HG03520 (cell line): ENCODE measurements at regions not wholly inside any gene's neighbourhood (a gene's known extent, or its start where the extent isn't known, plus 50 kb on each side); places are given as distances from the start of the nearest gene placed in this dataset.
A peak's percentile ranks its signal among the peaks of the same experiment; 100 is the strongest.

Source experiments
- ATAC-seq: cut with Tn5 transposase; IDR thresholded peaks from one replicate; pipeline ENCODE4 v1.9.1; 2021; ENCODE audit warnings: mild to moderate bottlenecking, moderate library complexity; ENCODE audit not compliant: unreplicated experiment

DNA sequence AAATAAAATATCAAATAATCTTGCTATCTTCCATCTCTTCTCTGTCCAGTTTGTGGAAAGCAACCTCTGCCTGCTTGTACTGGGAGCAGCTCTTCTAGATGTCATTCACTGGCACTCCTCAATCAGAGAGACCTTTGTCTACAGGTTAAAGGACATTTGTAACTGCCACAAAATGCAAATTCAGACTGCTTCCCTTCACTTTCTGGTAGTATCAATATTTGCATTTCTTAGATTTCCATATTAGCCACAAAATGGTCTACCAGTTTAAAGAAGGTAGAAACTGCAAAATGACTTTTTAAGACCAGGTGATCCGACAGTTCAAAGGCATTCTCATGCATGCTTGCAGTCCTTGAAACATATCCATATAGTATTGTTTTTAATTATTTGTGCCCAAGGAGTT, 51.7 kb upstream of the RCN1 start:
- ATAC-seq: no peak

DNA sequence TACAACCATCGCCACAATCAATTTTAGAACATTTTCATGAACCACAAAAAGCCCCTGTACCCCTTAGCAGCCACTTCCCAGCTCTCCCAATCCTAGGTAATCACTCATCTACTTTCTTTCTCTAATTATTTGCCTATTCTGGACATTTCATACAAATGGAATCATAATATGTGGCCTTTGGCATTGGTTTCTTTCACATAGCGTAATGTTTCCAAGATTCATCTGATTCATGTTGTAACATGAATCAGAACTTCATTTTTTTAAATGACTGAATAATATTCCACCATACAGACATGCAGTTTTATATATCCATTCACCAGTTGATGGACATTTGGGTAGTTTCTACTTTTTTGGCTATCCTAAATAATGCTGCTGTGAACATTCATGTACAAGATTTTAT, 56.2 kb upstream of the RCN1 start:
- no peak for ATAC-seq

DNA sequence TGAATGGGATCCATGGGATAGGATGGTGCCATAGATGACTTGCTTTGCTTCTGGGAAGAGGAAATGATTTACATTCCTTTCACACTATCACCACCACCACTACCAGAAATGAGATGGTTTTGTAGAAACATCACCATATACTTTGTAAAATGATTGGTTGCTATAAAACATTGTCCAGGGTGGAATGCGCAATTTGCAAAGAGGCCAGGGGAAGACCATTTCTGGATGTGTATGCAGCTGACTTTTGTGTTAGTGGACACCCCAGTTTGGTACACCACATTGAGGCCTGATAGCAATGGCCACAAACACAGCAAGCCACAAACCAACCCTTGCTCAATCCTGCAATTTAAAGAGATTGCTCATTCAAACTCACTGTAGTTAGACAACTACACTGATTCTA, 56.7 kb upstream of the RCN1 start:
- ATAC-seq: no peak

DNA sequence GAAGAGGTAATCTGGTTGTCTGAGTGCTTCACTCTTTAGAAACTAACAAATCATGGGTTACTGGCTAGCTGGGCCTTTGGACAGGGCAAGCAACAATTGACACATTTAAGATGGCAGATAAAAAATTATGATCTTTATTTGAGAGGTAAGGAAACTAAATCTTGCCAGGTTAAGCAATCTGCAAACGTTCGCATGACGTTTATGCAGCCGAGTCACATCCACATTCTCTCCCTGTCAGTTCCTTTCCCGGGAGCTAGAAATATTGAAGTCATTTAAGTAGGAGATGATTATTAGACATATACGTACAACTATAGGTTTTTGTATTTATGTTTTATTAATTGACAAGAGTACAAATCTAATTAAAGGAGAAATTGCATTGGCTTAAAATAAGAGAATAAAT, 57.4 kb upstream of the RCN1 start:
- ATAC-seq: no peak

DNA sequence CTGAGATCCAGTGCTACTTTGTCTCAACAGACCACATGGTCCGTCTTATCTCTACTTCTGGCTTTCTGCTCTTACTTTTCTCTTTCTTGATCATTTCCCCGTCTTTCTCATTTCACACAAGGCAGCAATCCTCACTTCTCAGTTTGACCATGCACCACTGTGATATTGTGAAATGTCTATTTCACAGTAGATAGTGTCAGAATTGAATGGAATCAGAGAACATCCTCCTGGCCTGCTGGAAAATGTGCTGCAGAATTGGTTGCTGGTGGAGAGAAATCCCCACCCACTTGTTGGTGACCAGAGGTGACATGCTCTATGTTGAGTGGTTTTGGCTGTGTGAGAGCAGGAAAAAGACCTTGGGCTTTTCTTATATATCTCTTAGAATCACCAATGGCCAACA, 57.8 kb upstream of the RCN1 start:
- no peak for ATAC-seq

DNA sequence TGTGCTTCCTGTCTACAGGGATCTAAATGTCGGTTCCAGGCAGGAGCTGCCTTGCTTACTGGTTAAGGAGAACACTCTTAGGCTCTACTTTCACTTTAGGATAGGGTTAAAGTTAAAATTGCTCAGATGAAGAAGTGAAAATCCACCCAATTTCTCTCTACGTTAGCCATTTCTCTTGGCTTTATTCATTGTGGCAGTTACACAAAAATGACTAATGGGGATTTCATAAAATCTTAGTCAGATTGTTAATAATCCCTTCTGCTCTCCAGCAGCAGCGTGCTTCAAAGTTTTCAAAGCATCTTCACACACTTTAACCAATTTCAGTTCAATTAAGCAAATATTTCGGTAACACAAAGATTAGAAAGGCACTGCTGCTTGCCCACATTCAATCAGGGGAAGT, 58.4 kb upstream of the RCN1 start:
- ATAC-seq: no peak

DNA sequence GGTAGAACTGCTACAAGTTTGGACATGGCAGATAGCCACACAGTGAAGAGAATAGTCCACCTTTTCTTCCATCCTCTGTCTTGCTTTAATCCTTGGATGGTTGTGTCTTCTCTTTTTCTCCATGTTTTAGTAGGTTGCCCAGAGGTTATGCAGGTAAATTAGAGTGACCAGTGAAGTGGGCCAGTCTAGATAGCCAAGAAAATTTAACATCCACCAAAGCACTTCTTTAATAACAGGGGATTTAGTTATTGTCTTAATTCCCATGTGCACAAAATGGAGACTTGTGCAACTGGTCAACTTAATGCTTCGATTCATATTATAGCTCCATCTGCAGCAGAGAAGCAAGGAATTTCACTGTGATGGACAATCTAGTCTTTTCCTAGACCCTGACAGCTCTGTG, 58.8 kb upstream of the RCN1 start:
- ATAC-seq: no peak

DNA sequence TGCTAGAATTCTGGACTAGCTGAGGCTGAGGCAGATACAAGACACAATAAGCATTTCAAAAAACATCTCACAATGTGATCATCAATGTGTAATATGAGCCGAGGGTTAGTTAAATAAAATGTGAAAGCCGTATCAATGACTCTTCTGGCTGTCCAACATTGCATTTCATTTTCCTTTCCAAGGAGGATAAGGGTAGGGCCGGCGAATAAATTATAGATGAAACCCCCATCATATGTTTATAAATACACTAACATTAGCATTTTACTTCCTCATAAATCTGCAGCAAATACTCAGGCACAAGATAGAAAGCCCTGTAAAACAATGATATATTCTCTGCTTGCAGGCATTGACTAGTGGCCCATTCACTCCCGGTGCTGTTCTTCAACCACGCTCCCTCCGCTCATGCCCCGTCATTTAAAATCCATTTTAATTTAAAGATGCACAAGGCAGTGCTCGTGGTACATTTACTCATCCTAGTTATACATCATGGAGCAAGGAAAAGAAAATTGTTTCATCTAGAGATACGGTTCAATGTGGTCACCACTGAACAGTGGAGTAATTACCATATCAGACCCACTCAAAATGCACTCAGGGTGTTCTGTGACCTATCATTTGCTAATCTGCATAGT, 59.9 kb upstream of the RCN1 start:
- no peak for ATAC-seq

DNA sequence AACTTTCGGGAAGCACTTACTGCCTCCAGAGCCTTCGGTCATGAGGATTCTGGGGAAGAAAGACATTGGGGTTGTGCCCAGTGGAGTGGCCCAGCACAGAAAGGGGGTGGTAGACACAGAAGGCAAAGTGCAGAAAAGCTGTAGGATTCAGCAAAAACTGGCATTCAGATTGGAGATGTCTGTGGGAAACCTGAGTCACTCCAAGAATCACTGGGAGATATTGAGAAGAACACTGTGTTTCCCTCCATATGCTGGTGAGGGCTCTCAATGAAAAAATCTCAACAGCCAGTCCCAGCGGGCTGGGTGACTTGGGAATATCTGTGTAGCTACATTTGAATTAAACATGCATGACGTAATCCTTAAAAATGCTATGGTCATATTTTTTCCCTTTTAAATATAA, 61.2 kb upstream of the RCN1 start:
- no peak for ATAC-seq

DNA sequence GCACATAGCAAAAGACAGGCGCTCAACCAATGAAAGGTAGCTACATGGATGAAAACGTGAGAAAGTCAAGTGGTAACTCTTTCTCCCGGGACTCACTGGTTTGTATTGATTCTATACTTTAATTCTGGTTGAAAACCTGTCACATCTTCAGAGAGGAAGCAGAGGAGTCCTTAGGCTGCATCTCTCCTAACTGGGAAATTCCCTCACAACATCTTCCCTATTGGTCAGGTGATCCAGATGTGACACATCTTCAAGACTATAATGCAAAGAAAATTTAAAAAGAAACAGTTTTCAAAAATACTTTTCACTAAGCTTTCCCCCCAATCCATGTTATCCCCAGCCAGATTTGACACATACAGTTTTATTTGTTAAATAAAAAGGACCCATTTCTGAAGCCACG, 62.7 kb upstream of the RCN1 start:
- ATAC-seq: no peak

DNA sequence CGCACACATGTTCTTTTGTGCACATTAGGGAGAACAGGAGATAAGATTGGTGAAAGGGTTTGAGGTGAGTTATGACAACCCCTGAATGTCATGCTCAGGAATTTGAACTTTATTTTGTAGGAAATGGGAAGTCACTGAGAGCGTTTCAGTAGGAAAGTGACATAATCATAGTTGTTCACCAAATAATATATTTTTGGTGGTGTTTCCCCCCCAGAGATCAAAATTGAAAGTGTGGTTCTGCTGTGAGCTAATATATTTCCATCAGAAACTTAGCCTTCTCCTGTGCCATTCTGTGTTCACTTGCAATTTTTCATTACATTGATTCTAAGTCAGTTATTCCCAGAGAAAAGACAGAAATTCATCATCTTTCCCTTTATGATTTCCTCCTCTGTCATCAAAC, 64.1 kb upstream of the RCN1 start:
- no peak for ATAC-seq

DNA sequence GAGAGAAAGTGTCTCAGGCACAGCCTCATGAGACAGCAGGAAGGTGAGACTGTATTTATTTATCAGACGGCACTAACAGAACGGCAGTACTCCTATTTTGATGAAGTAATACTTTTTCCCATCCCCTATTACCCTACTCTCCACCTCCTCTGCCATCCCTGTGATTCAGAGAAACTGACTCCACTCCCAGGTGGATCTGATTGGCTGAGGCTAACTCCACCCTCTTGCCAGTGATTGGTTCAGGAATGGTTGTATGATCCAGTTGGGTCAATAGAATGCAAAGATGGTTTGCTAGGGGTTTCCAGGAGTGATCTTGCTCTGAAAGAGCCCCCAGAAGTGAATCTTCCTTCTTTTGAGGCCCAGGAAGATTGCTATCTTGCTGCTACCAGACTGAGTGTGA, 65.9 kb upstream of the RCN1 start:
- ATAC-seq: no peak

DNA sequence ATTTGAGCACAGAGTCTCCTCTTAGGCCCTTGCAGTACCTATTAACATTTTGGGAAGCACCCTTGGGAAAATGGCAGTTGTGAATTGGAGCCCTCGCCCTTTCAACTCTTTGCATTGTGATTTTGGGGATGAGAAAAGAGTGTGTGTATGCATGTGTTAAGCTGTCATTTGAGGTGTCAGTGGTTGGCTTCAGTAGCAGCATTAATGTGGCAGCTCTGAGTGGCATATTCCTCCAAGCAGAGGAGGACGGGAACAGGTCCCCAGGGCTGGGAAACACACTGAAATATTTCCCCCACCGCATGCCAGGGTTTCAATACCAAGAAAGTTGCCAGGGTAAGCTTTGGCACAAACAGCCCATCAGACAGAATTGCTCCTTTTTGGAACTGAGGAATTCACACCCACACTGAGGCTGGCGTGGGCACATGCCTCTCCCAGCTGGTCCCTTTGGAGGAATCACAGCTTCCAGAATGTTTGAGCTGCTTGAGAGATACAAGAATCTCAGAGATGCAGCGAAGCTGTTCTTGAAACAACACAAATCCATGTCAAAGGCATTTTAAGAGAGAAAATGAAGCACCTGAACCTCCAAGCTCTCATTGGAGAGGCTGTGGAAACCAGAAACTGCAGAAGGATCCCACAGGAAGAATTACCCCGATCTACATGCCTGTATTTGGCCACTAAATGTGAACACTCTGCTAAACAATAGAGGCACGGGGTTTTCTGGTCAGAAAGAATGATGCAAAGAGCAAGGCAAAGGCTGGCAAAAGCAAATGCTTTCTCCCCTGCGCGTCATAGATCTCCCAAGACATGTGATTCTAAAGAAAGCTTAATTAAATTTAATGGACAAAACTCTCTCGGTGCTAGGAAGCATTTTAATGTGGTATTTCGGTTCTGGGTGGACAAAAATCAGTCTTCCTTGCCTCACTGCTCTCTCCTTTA, 67.2 kb upstream of the RCN1 start:
- no peak for ATAC-seq

DNA sequence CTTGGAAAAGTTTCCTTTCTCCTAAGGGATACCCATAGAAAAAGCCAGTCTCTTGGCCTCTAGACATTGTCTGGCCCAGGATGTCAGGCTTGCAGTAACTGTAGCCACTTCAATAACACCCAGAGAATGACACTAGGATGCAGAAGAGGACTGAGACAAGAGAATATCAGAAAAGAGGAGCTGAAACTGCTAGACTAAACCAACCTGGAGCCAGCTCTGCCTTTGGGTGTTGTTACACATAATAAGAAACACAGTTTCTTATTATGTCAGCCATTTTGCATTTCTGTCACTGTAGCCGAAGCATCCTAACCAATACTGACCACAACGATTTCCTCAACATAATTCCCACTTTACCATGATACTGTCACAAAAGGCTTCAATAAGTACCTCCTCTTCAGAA, 72.2 kb upstream of the RCN1 start:
- ATAC-seq: no peak

DNA sequence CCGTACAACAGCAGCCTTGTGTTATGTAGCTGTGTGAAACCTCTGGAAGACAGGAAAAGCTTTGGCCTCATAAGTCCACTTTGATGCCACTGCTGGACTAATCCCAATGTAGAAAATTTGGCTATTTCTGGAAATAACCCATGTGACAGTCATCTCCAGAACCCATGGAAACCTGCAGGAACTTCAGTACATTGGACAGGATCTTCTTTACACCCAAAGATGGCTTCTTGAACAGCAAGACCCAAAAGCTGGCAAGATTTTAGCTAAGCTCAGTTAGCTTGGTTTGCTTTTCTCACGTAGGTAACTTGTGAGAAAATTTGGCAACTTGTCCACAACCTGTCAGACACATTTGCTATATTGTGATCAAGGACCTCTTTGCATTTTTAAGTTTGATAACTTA, 74.8 kb upstream of the RCN1 start:
- ATAC-seq: no peak

DNA sequence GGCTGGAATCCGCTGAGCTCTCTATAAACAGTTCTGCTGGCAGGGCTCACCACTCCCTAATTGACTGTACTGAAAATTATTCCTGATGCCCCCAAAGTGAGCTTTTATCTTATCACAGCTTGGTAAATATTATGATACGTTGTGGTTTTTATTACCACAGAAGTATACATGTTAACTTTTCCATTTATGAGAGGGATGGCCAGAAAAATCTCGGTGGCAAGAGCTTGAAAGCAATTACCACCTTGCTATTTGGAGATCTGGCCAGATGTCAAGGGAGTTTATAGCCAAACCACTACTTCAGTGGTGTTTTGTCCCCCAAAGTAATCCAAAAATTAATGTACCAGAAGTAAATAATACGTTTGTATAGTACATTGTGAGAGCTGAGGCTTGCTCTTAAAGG, 75.4 kb upstream of the RCN1 start:
- ATAC-seq: no peak

DNA sequence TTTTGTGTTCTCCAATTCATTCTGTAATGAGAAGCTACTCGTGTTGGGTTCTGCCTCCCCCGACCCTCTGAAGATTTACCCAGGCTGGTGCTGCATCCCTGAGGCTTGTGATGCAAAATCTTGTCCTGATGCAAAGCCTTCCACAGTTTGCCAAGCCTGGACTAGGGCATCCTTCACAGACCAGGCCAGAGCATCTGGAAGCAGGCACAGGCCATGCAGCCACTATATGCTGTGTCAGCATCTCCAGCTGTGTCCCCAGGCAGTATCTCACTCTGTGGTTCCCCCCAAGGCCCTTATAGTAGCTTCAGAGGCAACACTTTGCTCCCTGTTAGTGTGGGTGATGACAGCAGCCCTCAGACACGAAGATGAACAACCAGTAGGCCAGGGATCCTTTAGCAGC, 77.3 kb upstream of the RCN1 start:
- ATAC-seq: no peak

DNA sequence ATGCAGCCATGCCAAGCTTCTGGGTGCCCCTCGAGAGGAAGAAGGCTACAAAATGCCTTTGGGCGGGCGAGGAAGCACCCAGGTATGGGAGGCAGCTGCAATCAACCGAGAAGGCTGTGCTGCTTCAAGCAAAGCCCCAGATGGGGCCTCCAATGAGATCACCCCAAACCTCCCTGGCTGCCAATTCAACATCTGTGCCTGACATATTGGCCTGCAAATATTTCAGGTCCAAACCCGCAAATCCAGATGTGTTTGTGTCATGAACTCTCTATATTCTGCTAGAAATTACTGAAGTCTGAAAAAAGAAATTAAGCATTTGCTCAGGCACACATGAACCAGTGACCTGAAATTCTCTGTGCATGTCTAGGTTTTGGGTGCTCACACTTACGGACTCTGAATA, 78.8 kb upstream of the RCN1 start:
- no peak for ATAC-seq

DNA sequence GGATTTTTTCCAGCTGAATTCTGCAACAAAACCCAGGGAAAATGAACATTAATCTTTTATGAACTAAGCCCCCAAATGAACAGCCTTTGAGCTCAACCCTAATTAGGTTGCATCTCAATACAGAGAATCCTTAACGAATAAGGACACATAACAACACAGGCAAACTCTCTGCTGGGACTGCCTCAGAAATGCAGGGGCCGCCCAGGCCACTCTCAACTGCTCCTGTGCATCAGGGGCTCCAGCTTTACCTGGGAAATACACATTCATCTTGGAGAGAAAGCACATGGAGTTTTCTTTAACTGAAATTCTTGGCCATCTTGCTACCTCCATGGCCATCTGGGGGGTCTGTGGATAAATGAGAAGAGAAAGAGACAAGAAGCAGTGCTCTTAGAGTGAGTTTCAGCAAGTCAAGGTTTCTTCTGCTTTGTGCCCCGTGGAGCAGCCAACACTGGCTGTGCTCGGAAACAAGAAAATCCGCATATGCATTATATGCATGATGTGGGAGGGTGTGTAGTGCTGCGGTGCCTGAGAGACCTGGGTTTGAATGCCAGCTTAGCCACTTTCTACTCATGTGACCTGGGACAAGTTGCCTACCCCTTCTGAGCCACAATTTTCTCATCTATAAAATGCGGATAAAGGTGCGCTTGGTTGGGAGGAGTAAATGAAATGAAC, 81.9 kb upstream of the RCN1 start:
- ATAC-seq: no peak

DNA sequence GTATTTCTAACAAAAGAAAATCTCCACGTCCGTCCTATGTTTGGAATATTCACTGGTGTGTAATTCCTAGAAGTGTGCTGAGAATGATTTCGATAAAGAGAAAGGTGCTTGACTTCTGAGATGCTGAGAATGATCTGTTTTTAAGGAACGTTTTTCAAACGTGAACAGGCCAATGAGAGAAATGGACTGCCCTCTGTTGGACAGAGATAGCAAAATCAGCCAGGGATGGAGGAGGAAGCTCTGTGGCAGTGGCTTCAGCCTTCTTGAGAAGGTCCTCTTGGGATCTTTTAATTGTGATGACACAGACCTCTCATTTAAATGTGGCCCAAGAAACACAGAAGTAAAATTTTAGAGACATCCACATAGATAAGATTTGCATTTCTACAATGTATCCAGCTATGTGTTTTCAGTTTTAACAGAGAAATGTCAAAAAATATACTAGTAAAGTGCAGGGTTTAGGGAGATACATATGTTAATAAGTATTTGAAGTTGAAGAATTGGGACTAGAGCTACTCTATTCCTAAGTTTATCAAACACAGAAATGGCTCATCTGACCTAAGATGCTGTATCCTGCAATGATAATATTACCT, 84.0 kb upstream of the RCN1 start:
- ATAC-seq: peak; percentile 69

DNA sequence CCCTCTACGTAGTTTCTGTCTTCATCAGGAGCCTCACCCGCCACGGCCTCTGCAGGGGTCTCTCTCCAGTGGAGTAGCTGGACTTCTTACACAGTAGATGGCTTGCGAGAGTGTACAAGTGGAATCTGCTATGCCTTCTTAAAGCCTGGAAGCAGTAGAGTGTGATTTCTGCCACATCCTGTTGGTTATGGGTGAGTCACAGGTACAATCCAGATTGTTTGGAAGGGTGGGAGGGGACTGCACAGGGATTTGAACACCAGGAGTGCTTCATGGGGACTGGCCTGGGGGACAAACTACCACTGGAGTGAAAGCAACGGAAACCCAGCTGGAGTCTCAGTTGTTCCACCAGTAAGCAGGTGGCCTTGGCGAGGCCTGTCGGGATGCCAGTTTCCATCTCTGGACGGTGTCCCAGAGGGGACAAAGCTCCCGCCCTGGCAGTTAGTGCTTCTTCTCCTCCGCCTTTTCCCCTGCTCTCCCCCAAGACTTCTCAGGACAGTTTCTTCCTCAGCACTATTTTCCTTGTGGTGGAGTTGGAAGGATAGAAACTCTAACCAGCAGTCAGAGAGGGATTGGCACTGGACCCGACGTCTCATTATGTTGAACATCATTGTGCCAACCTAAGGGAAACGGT, 85.0 kb upstream of the RCN1 start:
- ATAC-seq: no peak
